ENCODE measurements at regions not wholly inside any gene's neighbourhood (a gene's known extent, or its start where the extent isn't known, plus 50 kb on each side); places are given as distances from the start of the nearest gene placed in this dataset.
A peak's percentile ranks its signal among the peaks of the same experiment; 100 is the strongest.

- Histone ChIP-seq H3K79me2 (ENCODE audit: insufficient read depth, low read length) (no peaks in the 10 kb centered on the region), H3K27ac (ENCODE audit: low read depth, low read length) (no peak overlapping the region), H3K9me3 (ENCODE audit: low read depth, low read length) (no peaks in the 10 kb centered on the region), H2AFZ (ENCODE audit: low read length) (no peak overlapping the region), H3K36me3 (ENCODE audit: insufficient read depth, low read length) (no peaks in the 10 kb centered on the region), H4K20me1 (ENCODE audit: insufficient read depth, low read length) (no peaks in the 10 kb centered on the region), H3K27me3 (ENCODE audit: insufficient read depth, low read length) (no peaks in the 10 kb centered on the region), H3K4me2 (ENCODE audit: insufficient read depth, low read length) (no peak overlapping the region), H3K4me3 (ENCODE audit: insufficient read depth, low read length) (no peak overlapping the region), H3K4me1 (ENCODE audit: insufficient read depth, low read length) (no peaks in the 10 kb centered on the region)
- no peak for TF ChIP-seq CTCF (IDR thresholded peaks at IDR 0.05; ENCODE audit: extremely low read depth, low read depth, low read length)
- DNase-seq (ENCODE audit: insufficient read length, low spot score, missing footprints): no peak
Measured at GRCh38 chr13:105170438-105170837, 1365.0 kb downstream of the EFNB2 start.

GRCh38 chr13:105168295-105168694 lies 1367.2 kb downstream of the EFNB2 start:
- no peaks in the 10 kb centered on the region for H3K4me1 ChIP-seq (ENCODE audit: insufficient read depth, low read length)
- H3K4me3 ChIP-seq (ENCODE audit: insufficient read depth, low read length): no peak overlapping the region
- no peak for DNase-seq (ENCODE audit: insufficient read length, low spot score, missing footprints)
- H3K36me3 ChIP-seq (ENCODE audit: insufficient read depth, low read length): no peaks in the 10 kb centered on the region
- H3K4me2 ChIP-seq (ENCODE audit: insufficient read depth, low read length): no peak overlapping the region
- TF ChIP-seq CTCF (IDR thresholded peaks at IDR 0.05; ENCODE audit: extremely low read depth, low read depth, low read length): no peak
- no peak overlapping the region for H2AFZ ChIP-seq (ENCODE audit: low read length)
- no peaks in the 10 kb centered on the region for H3K27me3 ChIP-seq (ENCODE audit: insufficient read depth, low read length)
- no peaks in the 10 kb centered on the region for H3K79me2 ChIP-seq (ENCODE audit: insufficient read depth, low read length)
- H4K20me1 ChIP-seq (ENCODE audit: insufficient read depth, low read length): no peaks in the 10 kb centered on the region
- no peak overlapping the region for H3K27ac ChIP-seq (ENCODE audit: low read depth, low read length)
- H3K9me3 ChIP-seq (ENCODE audit: low read depth, low read length): no peaks in the 10 kb centered on the region

- H3K27me3 ChIP-seq (ENCODE audit: insufficient read depth, low read length): no peaks in the 10 kb centered on the region
- no peak overlapping the region for H3K27ac ChIP-seq (ENCODE audit: low read depth, low read length)
- H3K79me2 ChIP-seq (ENCODE audit: insufficient read depth, low read length): no peaks in the 10 kb centered on the region
- no peaks in the 10 kb centered on the region for H3K36me3 ChIP-seq (ENCODE audit: insufficient read depth, low read length)
- H2AFZ ChIP-seq (ENCODE audit: low read length): no peak overlapping the region
- no peak overlapping the region for H3K4me3 ChIP-seq (ENCODE audit: insufficient read depth, low read length)
- no peaks in the 10 kb centered on the region for H3K4me1 ChIP-seq (ENCODE audit: insufficient read depth, low read length)
- no peak for DNase-seq (ENCODE audit: insufficient read length, low spot score, missing footprints)
- no peak overlapping the region for H3K4me2 ChIP-seq (ENCODE audit: insufficient read depth, low read length)
- H3K9me3 ChIP-seq (ENCODE audit: low read depth, low read length): no peaks in the 10 kb centered on the region
- TF ChIP-seq CTCF (IDR thresholded peaks at IDR 0.05; ENCODE audit: extremely low read depth, low read depth, low read length): no peak
- no peaks in the 10 kb centered on the region for H4K20me1 ChIP-seq (ENCODE audit: insufficient read depth, low read length)
Measured at GRCh38 chr13:105167385-105167784, 1368.1 kb downstream of the EFNB2 start.

- Histone ChIP-seq H3K9me3 (ENCODE audit: low read depth, low read length) (no peaks in the 10 kb centered on the region), H3K36me3 (ENCODE audit: insufficient read depth, low read length) (no peaks in the 10 kb centered on the region), H3K27ac (ENCODE audit: low read depth, low read length) (no peak overlapping the region), H3K4me1 (ENCODE audit: insufficient read depth, low read length) (no peaks in the 10 kb centered on the region), H4K20me1 (ENCODE audit: insufficient read depth, low read length) (no peaks in the 10 kb centered on the region), H2AFZ (ENCODE audit: low read length) (no peak overlapping the region), H3K27me3 (ENCODE audit: insufficient read depth, low read length) (no peaks in the 10 kb centered on the region), H3K4me2 (ENCODE audit: insufficient read depth, low read length) (no peak overlapping the region), H3K79me2 (ENCODE audit: insufficient read depth, low read length) (no peaks in the 10 kb centered on the region), H3K4me3 (ENCODE audit: insufficient read depth, low read length) (no peak overlapping the region)
- no peak for TF ChIP-seq CTCF (IDR thresholded peaks at IDR 0.05; ENCODE audit: extremely low read depth, low read depth, low read length)
- DNase-seq (ENCODE audit: insufficient read length, low spot score, missing footprints): peak; percentile 29
Measured at GRCh38 chr13:105165449-105166125, 1369.9 kb downstream of the EFNB2 start.

All from osteoblast (primary cell).